Adrenal gland (tissue), 9 donors: ENCODE measurements at regions not wholly inside any gene's neighbourhood (a gene's known extent, or its start where the extent isn't known, plus 50 kb on each side); places are given as distances from the start of the nearest gene placed in this dataset.

Experiments used
- DNase-seq, 7 donors: peaks; one replicate each; pipeline ENCODE4 v3.0.0-alpha.2; 2019 to 2020
- H3K27ac ChIP-seq, 5 donors: fragments of 200-600 bp; sonication (generic) in 4 of 5; 1 replicate in 3 of 5; 2 replicates in 2 of 5; pipeline versions ENCODE4 v1.5.1 to v1.8.0; 2016 to 2020; ENCODE audit warnings: mild to moderate bottlenecking in 1 of 5
- H3K27me3 ChIP-seq: fragments of 200-600 bp; 2 replicates; pipeline ENCODE4 v1.8.0; 2021
- H3K36me3 ChIP-seq, 2 donors: fragments of 200-600 bp; replicated peaks in 1 of 2; 1 replicate in 1 of 2; 2 replicates in 1 of 2; pipeline versions ENCODE4 v1.5.1 to v1.8.0; 2018 to 2022
- H3K4me1 ChIP-seq, 2 donors: fragments of 200-600 bp; replicated peaks in 1 of 2; 1 replicate in 1 of 2; 2 replicates in 1 of 2; pipeline versions ENCODE4 v1.5.1 to v1.8.0; 2018 to 2021
- H3K4me3 ChIP-seq, 4 donors: fragments of 200-600 bp; sonication (generic) in 3 of 4; one replicate each; pipeline ENCODE4 v1.5.1; 2016 to 2018
- H3K9me3 ChIP-seq, 3 donors: fragments of 200-600 bp; sonication (generic) in 1 of 3; replicated peaks in 1 of 3; 1 replicate in 2 of 3; 2 replicates in 1 of 3; pipeline versions ENCODE4 v1.5.1 to v1.8.0; 2016 to 2021
- POLR2A ChIP-seq, 2 donors: fragments of 450-650 bp; IDR thresholded peaks; one replicate each; pipeline ENCODE4 v1.6.1; 2017; ENCODE audit warnings: antibody characterized with exemption in 2 of 2, mild to moderate bottlenecking in 2 of 2, moderate library complexity in 1 of 2
- WGBS, 4 donors: extraction: QIAGEN DNeasy Blood & Tissue Kit in 2 of 4; methylation state at CpG; one replicate each; pipeline versions ENCODE4 v1.1.5 to v1.1.7; 2013 to 2017; 5-methylcytosine and 5-hydroxymethylcytosine counted together
- intact Hi-C, 2 donors: fragments of 100-400 bp; cut with DNase I; formaldehyde crosslinking; loops; one replicate each; pipeline versions ENCODE4 v1.14.1 to v1.15.0; 2022 to 2023
- TF ChIP-seq, protein P1 (sequence below), 6 experiments: fragments of 450-650 bp in 4 of 6; fragments of 200-600 bp in 2 of 6; sonication (generic) in 1 of 6; IDR thresholded peaks; 1 replicate in 5 of 6; 2 replicates in 1 of 6; pipeline versions ENCODE4 v1.5.1 to v1.8.0; 2016 to 2021; ENCODE audit warnings: antibody characterized with exemption in 6 of 6, mild to moderate bottlenecking in 2 of 6, moderate library complexity in 1 of 6
- donor health status: healthy with polysubstance abuse.
- donor health status: Bipolar disorder and iron deficiency.
- donor health status: DM: yes; HTN: yes; CAD: no.
- donor health status: DM: no; HTN: no; CAD: no.
- donor health status: DM: no; HTN: no; CAD: no.

DNA sequence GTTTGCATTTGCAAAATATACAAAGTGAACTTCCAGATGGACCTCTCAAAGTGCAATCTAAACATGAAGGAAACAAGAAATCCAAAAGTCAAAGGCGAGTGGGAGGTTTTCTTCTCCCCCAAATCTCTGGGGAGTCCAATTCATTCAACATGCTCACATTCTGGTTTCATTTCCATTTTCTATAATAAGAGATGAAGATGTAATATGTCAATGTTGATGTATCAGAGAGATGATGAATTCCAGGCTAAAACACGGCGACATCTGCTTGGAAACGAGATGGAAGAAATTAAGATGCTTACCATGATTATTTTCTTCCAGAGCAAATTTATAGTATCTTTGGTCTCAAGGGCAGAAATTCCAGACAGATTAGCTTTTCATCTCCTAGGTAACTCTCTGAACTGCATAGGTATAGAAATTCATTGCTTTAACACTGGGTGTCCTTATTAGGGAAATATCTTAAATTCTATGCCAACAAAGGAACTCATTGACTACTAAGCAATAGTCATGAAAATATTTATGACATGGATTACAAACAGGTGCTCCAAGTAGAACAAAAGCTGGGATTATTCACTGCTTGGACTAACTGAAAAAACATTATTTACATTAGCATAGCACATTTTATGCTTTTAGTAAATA lies 287.9 kb downstream of the SEC61B start:
- H3K27me3 ChIP-seq: no peaks in the 10 kb centered on the region
- no peaks in the 10 kb centered on the region for H3K9me3 ChIP-seq
- H3K4me1 ChIP-seq: no peaks in the 10 kb centered on the region
- no peak overlapping the region for H3K4me3 ChIP-seq
- intact Hi-C loops: no loop called here
- TF ChIP-seq, protein P1, sequence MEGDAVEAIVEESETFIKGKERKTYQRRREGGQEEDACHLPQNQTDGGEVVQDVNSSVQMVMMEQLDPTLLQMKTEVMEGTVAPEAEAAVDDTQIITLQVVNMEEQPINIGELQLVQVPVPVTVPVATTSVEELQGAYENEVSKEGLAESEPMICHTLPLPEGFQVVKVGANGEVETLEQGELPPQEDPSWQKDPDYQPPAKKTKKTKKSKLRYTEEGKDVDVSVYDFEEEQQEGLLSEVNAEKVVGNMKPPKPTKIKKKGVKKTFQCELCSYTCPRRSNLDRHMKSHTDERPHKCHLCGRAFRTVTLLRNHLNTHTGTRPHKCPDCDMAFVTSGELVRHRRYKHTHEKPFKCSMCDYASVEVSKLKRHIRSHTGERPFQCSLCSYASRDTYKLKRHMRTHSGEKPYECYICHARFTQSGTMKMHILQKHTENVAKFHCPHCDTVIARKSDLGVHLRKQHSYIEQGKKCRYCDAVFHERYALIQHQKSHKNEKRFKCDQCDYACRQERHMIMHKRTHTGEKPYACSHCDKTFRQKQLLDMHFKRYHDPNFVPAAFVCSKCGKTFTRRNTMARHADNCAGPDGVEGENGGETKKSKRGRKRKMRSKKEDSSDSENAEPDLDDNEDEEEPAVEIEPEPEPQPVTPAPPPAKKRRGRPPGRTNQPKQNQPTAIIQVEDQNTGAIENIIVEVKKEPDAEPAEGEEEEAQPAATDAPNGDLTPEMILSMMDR (IDR thresholded peaks at IDR 0.05): no peak
- no peak for TF ChIP-seq POLR2A (IDR thresholded peaks at IDR 0.05)
- no peaks in the 10 kb centered on the region for H3K36me3 ChIP-seq
- DNase-seq: no peak
- 76 to 82% (median 80%) methylated on average over 4 of the region's 4 CpGs for WGBS, 4 donors
- H3K27ac ChIP-seq: no peak overlapping the region

DNA sequence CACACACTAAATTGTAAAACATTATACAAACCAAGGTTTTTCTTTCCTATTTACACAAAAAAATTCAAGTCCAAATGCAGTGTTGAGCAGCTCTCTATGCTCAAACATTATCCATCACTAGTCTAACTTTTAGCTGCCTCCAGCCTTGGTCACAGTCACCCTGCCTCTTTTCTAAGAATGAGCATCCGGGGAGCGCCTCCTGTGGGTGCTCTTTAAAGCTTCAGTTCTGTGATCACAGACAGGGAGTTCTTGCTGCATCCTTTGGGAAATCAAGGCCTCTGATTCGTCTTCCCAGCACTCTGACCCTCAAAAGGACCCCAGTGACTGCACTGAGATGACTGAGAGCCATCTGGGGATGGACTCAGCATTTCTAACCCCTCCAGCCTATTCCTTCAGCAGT lies 289.6 kb downstream of the SEC61B start:
- H3K9me3 ChIP-seq: no peaks in the 10 kb centered on the region
- no peaks in the 10 kb centered on the region for H3K4me1 ChIP-seq
- no peak overlapping the region for H3K27ac ChIP-seq
- WGBS, 4 donors: 75 to 89% (median 85%) methylated on average over 3 of the region's 3 CpGs
- TF ChIP-seq, protein P1 (IDR thresholded peaks at IDR 0.05): no peak
- no peak for TF ChIP-seq POLR2A (IDR thresholded peaks at IDR 0.05)
- intact Hi-C loops: no loop called here
- no peak overlapping the region for H3K4me3 ChIP-seq
- no peak for DNase-seq
- H3K27me3 ChIP-seq: no peaks in the 10 kb centered on the region
- no peaks in the 10 kb centered on the region for H3K36me3 ChIP-seq

DNA sequence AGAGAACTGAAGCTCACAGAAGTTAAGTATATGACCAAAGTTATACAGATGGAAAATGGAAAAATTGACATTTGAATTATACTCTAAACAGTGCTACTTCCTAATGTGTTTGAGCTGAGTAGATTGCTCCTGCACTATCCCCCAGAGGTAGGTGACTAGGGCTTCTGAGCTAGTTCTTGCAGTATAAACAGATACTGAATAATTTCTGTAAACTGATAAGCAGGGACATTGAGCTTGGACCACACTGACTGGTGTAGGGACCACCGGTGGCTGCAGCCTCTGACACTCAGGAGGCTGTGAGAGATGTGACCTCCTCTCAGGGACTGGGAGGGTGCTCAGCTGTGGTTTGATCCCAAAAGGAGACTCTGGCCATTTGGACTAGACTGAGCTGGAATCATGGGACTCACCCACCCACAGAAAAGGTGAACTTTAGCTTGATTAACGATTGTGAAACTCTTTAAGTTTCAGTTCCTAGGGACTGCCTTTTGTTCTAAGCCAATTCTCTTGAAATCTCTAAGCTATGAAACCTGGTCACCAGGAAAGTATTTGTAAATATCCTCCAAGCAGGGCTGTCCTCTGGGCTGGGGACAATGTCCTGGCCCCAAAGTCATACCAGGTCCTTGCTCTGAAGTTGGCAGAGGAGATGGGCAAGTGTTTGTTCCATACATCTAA lies 291.5 kb downstream of the SEC61B start:
- Histone ChIP-seq H3K4me1 (no peaks in the 10 kb centered on the region), H3K9me3 (no peaks in the 10 kb centered on the region), H3K27me3 (no peaks in the 10 kb centered on the region), H3K27ac (no peak overlapping the region), H3K4me3 (no peak overlapping the region), H3K36me3 (no peaks in the 10 kb centered on the region)
- TF ChIP-seq POLR2A (IDR thresholded peaks at IDR 0.05): no peak
- TF ChIP-seq, protein P1 (IDR thresholded peaks at IDR 0.05): no peak
- no peak for DNase-seq
- 82 to 93% (median 85%) methylated on average over 2 of the region's 2 CpGs for WGBS, 4 donors
- intact Hi-C loops: no loop called here

DNA sequence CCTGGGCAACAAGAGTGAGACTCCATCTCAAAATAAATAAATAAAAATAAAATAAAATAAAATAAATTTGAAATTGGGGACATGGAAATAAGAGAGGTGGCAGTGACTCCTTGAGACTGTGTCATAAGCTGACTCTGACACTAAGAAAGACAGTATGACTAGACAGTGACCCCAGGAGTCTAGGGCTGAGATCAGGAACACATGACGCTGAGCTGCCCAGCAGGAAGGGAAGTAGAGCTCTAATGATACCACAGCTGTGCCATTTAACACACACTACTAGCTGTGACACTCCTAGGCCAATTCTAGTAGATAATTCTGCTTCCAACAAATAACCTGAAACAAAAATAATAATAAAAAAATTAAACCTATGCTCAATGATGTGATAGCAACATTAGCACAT lies 293.0 kb downstream of the SEC61B start:
- intact Hi-C loops: no loop called here
- no peak for DNase-seq
- no peaks in the 10 kb centered on the region for H3K27me3 ChIP-seq
- H3K4me3 ChIP-seq: no peak overlapping the region
- H3K27ac ChIP-seq: no peak overlapping the region
- no peaks in the 10 kb centered on the region for H3K9me3 ChIP-seq
- no peaks in the 10 kb centered on the region for H3K36me3 ChIP-seq
- no peaks in the 10 kb centered on the region for H3K4me1 ChIP-seq
- WGBS, 4 donors: 74 to 79% (median 77%) methylated on average over 1 of the region's 1 CpG
- TF ChIP-seq, protein P1 (IDR thresholded peaks at IDR 0.05): no peak
